ENCODE measurements at regions not wholly inside any gene's neighbourhood (a gene's known extent, or its start where the extent isn't known, plus 50 kb on each side); places are given as distances from the start of the nearest gene placed in this dataset.
A peak's percentile ranks its signal among the peaks of the same experiment; 100 is the strongest.

GRCh38 chr6:3938715-3939367, 89.7 kb downstream of the FAM50B start:
- Histone ChIP-seq H3K4me1 (ENCODE audit: control insufficient read depth, insufficient read depth, low read length) (no peaks in the 10 kb centered on the region), H3K36me3 (ENCODE audit: control insufficient read depth, insufficient read depth, low read length) (no peaks in the 10 kb centered on the region), H3K4me3 (ENCODE audit: low read depth in 2 of 2, low read length in 2 of 2) (no peak overlapping the region), H3K27me3 (ENCODE audit: control insufficient read depth, insufficient read depth, low read length) (no peaks in the 10 kb centered on the region), H3K27ac (ENCODE audit: low read length) (no peak overlapping the region), H3K9me3 (ENCODE audit: control insufficient read depth, insufficient read depth, low read depth, low read length) (no peaks in the 10 kb centered on the region)
- POLR2A ChIA-PET = no interaction called here
- intact Hi-C loops (cut with micrococcal nuclease; ENCODE audit: unreplicated experiment) = no loop called here
- DNase-seq (ENCODE audit: low read depth, low spot score) (no peak), ATAC-seq (peak; percentile 42; the same call in 1 of the 2 replicates)
- no TSS peak for BruUV-seq (replicated peaks)
- in situ Hi-C loops (cut with HindIII; ENCODE audit: low pct_unique_long_range_greater_than_20kb, low sequenced_read_pairs) = no loop called here
- CTCF ChIA-PET = no interaction called here
- no peak for TF ChIP-seq REST (IDR thresholded peaks at IDR 0.05; ENCODE audit: insufficient read depth in 1 of 2, low read depth in 2 of 2, low read length in 1 of 2)
- TF ChIP-seq POLR2AphosphoS5 (IDR thresholded peaks at IDR 0.05; ENCODE audit: low read depth, low read length) = peak; percentile 52; the same call in 1 of the 2 replicates

- in situ Hi-C loops (cut with HindIII; ENCODE audit: low pct_unique_long_range_greater_than_20kb, low sequenced_read_pairs) = no loop called here
- H3K4me1 ChIP-seq (ENCODE audit: control insufficient read depth, insufficient read depth, low read length) = no peaks in the 10 kb centered on the region
- TF ChIP-seq REST (IDR thresholded peaks at IDR 0.05; ENCODE audit: insufficient read depth in 1 of 2, low read depth in 2 of 2, low read length in 1 of 2) = no peak
- no peak for TF ChIP-seq POLR2AphosphoS5 (IDR thresholded peaks at IDR 0.05; ENCODE audit: low read depth, low read length)
- no peak for TF ChIP-seq SIN3A (IDR thresholded peaks at IDR 0.05; ENCODE audit: borderline replicate concordance, insufficient read depth, low read depth, low read length)
- TF ChIP-seq TCF7L2 (IDR thresholded peaks at IDR 0.05; ENCODE audit: low read depth, low read length) = no peak
- TF ChIP-seq CTCF (IDR thresholded peaks at IDR 0.05) = no peak
- intact Hi-C loops (cut with micrococcal nuclease; ENCODE audit: unreplicated experiment) = no loop called here
- no peaks in the 10 kb centered on the region for H3K9me3 ChIP-seq (ENCODE audit: control insufficient read depth, insufficient read depth, low read depth, low read length)
- no peaks in the 10 kb centered on the region for H3K36me3 ChIP-seq (ENCODE audit: control insufficient read depth, insufficient read depth, low read length)
- ATAC-seq (0 out of 2 replicates have a peak, but pooled peaks have one; percentile 26), DNase-seq (ENCODE audit: low read depth, low spot score) (no peak)
- no peaks in the 10 kb centered on the region for H3K27me3 ChIP-seq (ENCODE audit: control insufficient read depth, insufficient read depth, low read length)
- H3K27ac ChIP-seq (ENCODE audit: low read length) = no peak overlapping the region
- no peak overlapping the region for H3K4me3 ChIP-seq (ENCODE audit: low read depth in 2 of 2, low read length in 2 of 2)
- CTCF ChIA-PET = no interaction called here
- no TSS peak for BruUV-seq (replicated peaks)
- POLR2A ChIA-PET = no interaction called here
Measured at GRCh38 chr6:3939368-3939958, 90.3 kb downstream of the FAM50B start.

Data from Panc1 (cell line).